K562 (cell line): ENCODE measurements at regions not wholly inside any gene's neighbourhood (a gene's known extent, or its start where the extent isn't known, plus 50 kb on each side); places are given as distances from the start of the nearest gene placed in this dataset.

Experiments
- ATAC-seq: fragments of 200-7000 bp; cut with Tn5 transposase; 3 replicates; pipeline ENCODE4 v1.9.1; 2020; ENCODE audit warnings: moderate library complexity
- BruUV-seq: library from RNA; stranded (reverse); fragments of 400-500 nt; replicated peaks from 2 replicates; lab custom pipeline; 2021; lab: Mats Ljungman, UMichigan
- CTCF ChIA-PET: fragments of 300-600 bp; formaldehyde crosslinking; extraction: SDS; loops from one replicate; lab custom pipeline; 2021; ENCODE audit warnings: low intra/inter-chr PET ratio; lab: Yijun Ruan, JAX
- POLR2A ChIA-PET: fragments of 300-600, 350-650 bp; sonication (Branson Sonifier 250); formaldehyde crosslinking; extraction: SDS; loops from one replicate; lab custom pipeline; 2021; ENCODE audit warnings: antibody characterized with exemption, inconsistent platforms; lab: Yijun Ruan, JAX
- DNase-seq, 4 experiments: peaks; one replicate each; pipeline versions ENCODE4 v3.0.0 to v3.0.0-alpha.2; 2011 to 2018; ENCODE audit warnings: low spot score in 3 of 4, mixed read lengths in 3 of 4; ENCODE audit errors: extremely low read depth in 1 of 4
- FAIRE-seq: peaks from 2 replicates; lab custom pipeline; 2011; peaks lifted over from hg19 to GRCh38; lab: Jason Lieb, UNC
- H2AFZ ChIP-seq: 2 replicates; pipeline ENCODE4 v1.6.0; 2011; ENCODE audit warnings: low read depth, low read length, control low read depth, inconsistent platforms
- H3K27ac ChIP-seq: fragments of 200-600 bp; 3 replicates; pipeline ENCODE4 v1.8.0; 2011; ENCODE audit warnings: low read depth, mild to moderate bottlenecking, control low read depth, inconsistent platforms, low read length, moderate library complexity, mixed read lengths; ENCODE audit errors: extremely low read depth
- H3K27me3 ChIP-seq, 2 experiments: fragments of 300-600 bp in 1 of 2; 2 replicates in 1 of 2; 3 replicates in 1 of 2; pipeline versions ENCODE4 v1.6.0 to v1.8.0; 2011; ENCODE audit warnings: inconsistent platforms in 2 of 2, low read length in 2 of 2, mild to moderate bottlenecking in 1 of 2, mixed read lengths in 1 of 2, moderate library complexity in 1 of 2; ENCODE audit not compliant: control insufficient read depth in 2 of 2, insufficient read depth in 2 of 2
- H3K36me3 ChIP-seq: fragments of 300-600 bp; 3 replicates; pipeline ENCODE4 v1.8.0; 2011; ENCODE audit warnings: mild to moderate bottlenecking, low read length, inconsistent platforms; ENCODE audit not compliant: control insufficient read depth, insufficient read depth
- H3K4me1 ChIP-seq, 2 experiments: fragments of 200-600 bp in 1 of 2; replicated peaks in 1 of 2; 2 replicates in 1 of 2; 3 replicates in 1 of 2; pipeline versions ENCODE4 v1.5.1 to v1.8.0; 2011; ENCODE audit warnings: inconsistent platforms in 2 of 2, low read length in 2 of 2, mild to moderate bottlenecking in 1 of 2, mixed read lengths in 1 of 2, moderate library complexity in 1 of 2; ENCODE audit not compliant: control insufficient read depth in 2 of 2, insufficient read depth in 2 of 2
- H3K4me2 ChIP-seq: 2 replicates; pipeline ENCODE4 v1.6.1; 2011; ENCODE audit warnings: low read length, control low read depth, inconsistent platforms, mixed read lengths; ENCODE audit not compliant: insufficient read depth
- H3K4me3 ChIP-seq: fragments of 200-600 bp; sonication (generic), shearing (Covaris generic); 2 replicates; pipeline ENCODE4 v1.5.1; 2016; ENCODE audit warnings: control low read depth, inconsistent platforms
- H3K79me2 ChIP-seq: fragments of 200-600 bp; 3 replicates; pipeline ENCODE4 v1.8.0; 2011; ENCODE audit warnings: low read length, inconsistent platforms; ENCODE audit not compliant: control insufficient read depth, insufficient read depth
- H3K9ac ChIP-seq, 2 experiments: 2 replicates each; pipeline versions ENCODE4 v1.6.0 to v1.6.1; 2011; ENCODE audit warnings: low read depth in 2 of 2, low read length in 2 of 2, control low read depth in 1 of 2, inconsistent platforms in 1 of 2, mild to moderate bottlenecking in 1 of 2, mixed read lengths in 1 of 2; ENCODE audit not compliant: insufficient read depth in 1 of 2
- H3K9me1 ChIP-seq: one replicate; pipeline ENCODE4 v1.6.0; 2011; ENCODE audit warnings: inconsistent platforms, mild to moderate bottlenecking, low read length, moderate library complexity; ENCODE audit not compliant: control insufficient read depth, insufficient read depth
- H3K9me3 ChIP-seq: replicated peaks from 2 replicates; pipeline ENCODE4 v1.5.1; 2011; ENCODE audit warnings: low read depth, low read length, inconsistent platforms; ENCODE audit not compliant: control insufficient read depth, insufficient read depth
- H4K20me1 ChIP-seq: replicated peaks from 2 replicates; pipeline ENCODE4 v1.6.1; 2011; ENCODE audit warnings: low read length, inconsistent platforms, mixed read lengths; ENCODE audit not compliant: control insufficient read depth, insufficient read depth
- ARNT ChIP-seq, 2 experiments: fragments of 450-650 bp; IDR thresholded peaks; 2 replicates each; pipeline ENCODE4 v1.6.1; 2016; ENCODE audit warnings: mild to moderate bottlenecking in 1 of 2
- EP400 ChIP-seq: fragments of 450-650 bp; IDR thresholded peaks from 2 replicates; pipeline ENCODE4 v1.6.1; 2017; ENCODE audit warnings: antibody characterized with exemption, mild to moderate bottlenecking, moderate library complexity
- HMG20B ChIP-seq: fragments of 250-450 bp; sonication (Bioruptor Pico); IDR thresholded peaks from 2 replicates; pipeline ENCODE4 v1.5.0; 2021; ENCODE audit warnings: mild to moderate bottlenecking
- MAFK ChIP-seq: IDR thresholded peaks from 2 replicates; pipeline ENCODE4 v1.6.1; 2011; ENCODE audit warnings: low read length, improper control_type of control experiment
- NBN ChIP-seq: fragments of 450-650 bp; IDR thresholded peaks from 2 replicates; pipeline ENCODE4 v1.6.1; 2016; ENCODE audit warnings: low read depth, mild to moderate bottlenecking
- PHB2 ChIP-seq: fragments of 450-650 bp; IDR thresholded peaks from 2 replicates; pipeline ENCODE4 v1.6.1; 2017; ENCODE audit warnings: low read depth
- PHF8 ChIP-seq: fragments of 200-600 bp; sonication (generic); IDR thresholded peaks from 2 replicates; pipeline ENCODE4 v1.6.1; 2012; ENCODE audit warnings: mixed run types, mild to moderate bottlenecking, inconsistent platforms, low read length, moderate library complexity, borderline replicate concordance
- SREBF1 ChIP-seq: fragments of 150-350 bp; IDR thresholded peaks from 2 replicates; pipeline ENCODE4 v1.6.1; 2014; ENCODE audit warnings: antibody characterized with exemption, low read depth, low read length, borderline replicate concordance
- ZNF41 ChIP-seq: fragments of 250-450 bp; sonication (Bioruptor Pico); conservative IDR thresholded peaks from 2 replicates; pipeline ENCODE4 v1.4.0; 2020; ENCODE audit warnings: mild to moderate bottlenecking
- WGBS: fragments of 100-300 bp; shearing (Covaris generic); methylation state at CpG from one replicate; pipeline ENCODE4 v1.1.6; 2016; ENCODE audit warnings: low coverage, mixed read lengths; ENCODE audit not compliant: insufficient coverage; ENCODE audit errors: missing lambda C conversion rate; 5-methylcytosine and 5-hydroxymethylcytosine counted together
- in situ Hi-C: fragments of 300-500 bp; cut with MboI; formaldehyde crosslinking; loops from 4 replicates; pipeline ENCODE4 v1.15.0; 2018; ENCODE audit warnings: inconsistent platforms, mixed read lengths
- intact Hi-C: fragments of 100-400 bp; cut with micrococcal nuclease; formaldehyde crosslinking; loops from 2 replicates; pipeline ENCODE4 v1.14.2; 2022
- TF ChIP-seq, protein P1 (sequence below): fragments of 450-650 bp; formaldehyde crosslinking; IDR thresholded peaks from 2 replicates; pipeline ENCODE4 v1.4.0; 2020; ENCODE audit warnings: mild to moderate bottlenecking, moderate library complexity
- TF ChIP-seq, protein P2 (sequence below): fragments of 450-650 bp; IDR thresholded peaks from 2 replicates; pipeline ENCODE4 v1.6.1; 2016; ENCODE audit warnings: missing biosample characterization, missing genetic modification characterization

DNA sequence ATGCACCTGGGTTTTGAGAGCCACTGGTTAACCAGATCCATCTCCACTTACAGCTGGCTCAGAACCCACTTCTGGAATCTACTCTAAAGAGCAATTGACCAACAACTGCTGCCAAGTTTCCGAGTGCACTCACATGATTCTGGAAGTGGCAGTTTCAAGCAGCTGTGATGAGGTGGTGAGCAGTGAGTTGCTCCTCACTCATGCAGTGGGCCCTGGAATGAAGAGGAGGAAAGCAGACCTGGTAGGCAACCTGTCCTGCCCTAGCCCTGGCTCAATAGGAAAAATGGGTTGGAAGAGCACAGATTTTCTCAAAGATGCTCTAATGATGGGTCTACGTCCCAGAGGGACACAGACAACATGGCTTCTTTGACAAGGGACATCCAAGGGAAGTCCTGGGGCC lies 70.7 kb upstream of the NPY start (continued):
- TF ChIP-seq, protein P1, sequence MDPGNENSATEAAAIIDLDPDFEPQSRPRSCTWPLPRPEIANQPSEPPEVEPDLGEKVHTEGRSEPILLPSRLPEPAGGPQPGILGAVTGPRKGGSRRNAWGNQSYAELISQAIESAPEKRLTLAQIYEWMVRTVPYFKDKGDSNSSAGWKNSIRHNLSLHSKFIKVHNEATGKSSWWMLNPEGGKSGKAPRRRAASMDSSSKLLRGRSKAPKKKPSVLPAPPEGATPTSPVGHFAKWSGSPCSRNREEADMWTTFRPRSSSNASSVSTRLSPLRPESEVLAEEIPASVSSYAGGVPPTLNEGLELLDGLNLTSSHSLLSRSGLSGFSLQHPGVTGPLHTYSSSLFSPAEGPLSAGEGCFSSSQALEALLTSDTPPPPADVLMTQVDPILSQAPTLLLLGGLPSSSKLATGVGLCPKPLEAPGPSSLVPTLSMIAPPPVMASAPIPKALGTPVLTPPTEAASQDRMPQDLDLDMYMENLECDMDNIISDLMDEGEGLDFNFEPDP (CRISPR knock-in tag), result no peak
- TF ChIP-seq SREBF1 (no peak), ARNT (IDR thresholded peaks at IDR 0.05) (no peak), ZNF41 (CRISPR knock-in tag) (no peak), EP400 (no peak)
- TF ChIP-seq, all 486 proteins: peak for 0

DNA sequence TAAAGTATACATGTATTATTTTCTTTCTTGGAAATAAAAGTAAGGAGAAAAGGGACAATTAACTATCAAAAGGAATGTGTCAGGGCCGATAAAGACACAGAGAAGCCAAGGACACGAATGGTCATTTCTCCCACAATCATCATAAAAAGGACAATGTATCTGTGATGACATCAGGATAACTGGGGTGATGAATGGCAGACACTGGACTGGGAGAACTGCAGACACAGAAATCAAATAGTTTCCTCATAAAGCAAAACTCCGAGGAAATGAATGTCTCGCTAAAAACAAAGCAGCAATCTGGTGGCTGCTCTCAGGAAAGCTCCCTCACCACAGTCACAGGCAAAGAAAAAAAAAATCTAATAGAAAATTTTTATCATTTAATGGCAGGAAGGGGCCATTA lies 69.3 kb upstream of the NPY start:
- no peaks in the 10 kb centered on the region for H3K9me1 ChIP-seq
- no peaks in the 10 kb centered on the region for H3K79me2 ChIP-seq
- in situ Hi-C loops (no loop called here), intact Hi-C loops (no loop called here)
- FAIRE-seq, result no peak
- BruUV-seq, result no TSS peak
- ChIA-PET POLR2A (interaction anchor here (0.6 kb wide), 1 partner anchor 94 kb away, joined by 3 read pairs; no protein-coding TSS in a partner anchor), CTCF (no interaction called here)
- H3K4me2 ChIP-seq, result no peak overlapping the region
- H3K4me3 ChIP-seq, result no peak overlapping the region
- no peaks in the 10 kb centered on the region for H3K36me3 ChIP-seq
- no peaks in the 10 kb centered on the region for H3K9me3 ChIP-seq
- peaks cover 2 to 4% of the 10 kb centered on the region in 2 experiments; a peak in 4 of 5 replicates for H3K27me3 ChIP-seq
- TF ChIP-seq HMG20B (CRISPR knock-in tag) (no peak), NBN (no peak), MAFK (no peak), PHB2 (no peak), PHF8 (no peak)
- TF ChIP-seq, protein P2, sequence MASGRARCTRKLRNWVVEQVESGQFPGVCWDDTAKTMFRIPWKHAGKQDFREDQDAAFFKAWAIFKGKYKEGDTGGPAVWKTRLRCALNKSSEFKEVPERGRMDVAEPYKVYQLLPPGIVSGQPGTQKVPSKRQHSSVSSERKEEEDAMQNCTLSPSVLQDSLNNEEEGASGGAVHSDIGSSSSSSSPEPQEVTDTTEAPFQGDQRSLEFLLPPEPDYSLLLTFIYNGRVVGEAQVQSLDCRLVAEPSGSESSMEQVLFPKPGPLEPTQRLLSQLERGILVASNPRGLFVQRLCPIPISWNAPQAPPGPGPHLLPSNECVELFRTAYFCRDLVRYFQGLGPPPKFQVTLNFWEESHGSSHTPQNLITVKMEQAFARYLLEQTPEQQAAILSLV (tag), result no peak
- TF ChIP-seq, all 486 proteins: peak for 0
- 0% methylated on average over 4 of the region's 4 CpGs for WGBS
- Histone ChIP-seq H3K27ac (no peak overlapping the region), H3K4me1 (no peaks in the 10 kb centered on the region), H2AFZ (no peak overlapping the region), H4K20me1 (no peaks in the 10 kb centered on the region), H3K9ac (no peak overlapping the region)
- ATAC-seq (no peak), DNase-seq (no peak)
